ENCODE measurements at regions not wholly inside any gene's neighbourhood (a gene's known extent, or its start where the extent isn't known, plus 50 kb on each side); places are given as distances from the start of the nearest gene placed in this dataset.

DNA sequence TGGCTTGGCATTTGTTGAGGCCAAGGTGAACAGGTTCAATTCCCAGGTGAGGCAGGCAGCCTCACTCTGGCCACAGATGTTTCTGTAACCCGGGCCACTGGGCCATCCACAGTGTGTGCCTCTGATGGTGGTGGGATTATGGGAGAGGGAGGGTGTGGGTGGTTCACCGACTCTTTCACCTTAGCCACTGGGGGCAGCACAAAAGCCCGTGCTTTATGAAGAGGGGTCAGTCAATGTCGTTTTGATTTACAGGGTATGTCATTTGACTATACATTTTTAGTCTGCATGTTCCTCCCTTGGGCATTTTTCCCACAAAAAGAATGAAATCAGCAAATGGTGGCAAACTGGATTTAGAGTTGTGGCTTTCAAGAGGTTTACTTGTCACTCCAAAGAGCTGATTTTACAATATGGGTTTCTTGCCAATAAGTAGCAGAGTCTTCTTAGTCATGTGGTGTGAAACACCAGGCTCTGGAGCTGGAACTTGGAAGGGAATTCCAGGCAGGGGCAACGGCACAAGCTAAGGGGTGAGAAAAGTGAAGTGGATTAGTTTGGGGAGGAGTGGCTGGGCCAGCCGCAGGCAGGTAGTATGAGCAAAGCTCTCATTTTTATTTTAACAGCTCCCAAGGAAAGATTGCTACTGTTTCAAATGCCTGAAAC, 217.8 kb upstream of the ZBED5 start (continued):
- TF ChIP-seq BHLHE40 (IDR thresholded peaks at IDR 0.05; ENCODE audit: borderline replicate concordance in 1 of 2, low read depth in 2 of 2, low read length in 1 of 2): no peak

DNA sequence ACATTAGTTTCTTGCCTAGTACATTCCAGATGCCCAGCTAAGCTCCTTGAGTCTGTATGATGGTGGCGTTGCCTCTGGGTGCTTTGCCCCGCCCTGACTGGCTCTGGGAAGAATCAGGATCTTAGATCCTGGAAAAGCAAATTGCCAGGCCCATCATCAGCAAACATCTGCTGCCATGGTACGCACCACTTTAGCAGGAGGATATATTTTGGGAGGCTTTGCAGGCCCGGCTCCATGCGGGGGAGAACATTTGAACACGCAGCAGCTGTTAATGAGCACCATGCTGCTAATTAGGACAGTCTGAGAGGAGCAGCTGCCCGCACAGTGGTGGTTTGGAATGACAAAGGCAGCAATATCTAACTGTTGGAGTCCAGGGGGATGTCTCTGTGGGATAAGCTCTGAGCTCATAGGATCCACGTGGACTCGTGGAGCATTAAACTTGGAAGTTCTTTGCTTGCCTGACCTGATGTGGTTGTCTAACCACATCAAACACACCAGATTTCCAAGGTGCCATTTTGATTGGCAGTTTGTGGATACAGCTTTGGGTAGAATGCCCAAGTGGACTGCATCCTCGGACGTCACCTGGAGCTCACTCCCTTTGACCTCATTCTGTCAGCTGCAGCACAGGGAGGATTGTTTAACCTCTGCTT, 217.0 kb upstream of the ZBED5 start:
- POLR2A ChIA-PET: interaction anchor here (0.6 kb wide), 1 partner anchor 57 kb away, joined by 3 read pairs; no protein-coding TSS in a partner anchor
- SMC1A ChIA-PET (ENCODE audit: uncharacterized antibody, unreplicated experiment): interaction anchor here (1.5 kb wide), 1 partner anchor 47 kb away, joined by 4 read pairs; no protein-coding TSS in a partner anchor
- in situ Hi-C loops (cut with MboI) (no loop called here), intact Hi-C loops (cut with micrococcal nuclease; ENCODE audit: unreplicated experiment) (no loop called here)
- RAD21 ChIA-PET (ENCODE audit: unreplicated experiment): no interaction called here
- 20% methylated on average over 11 of the region's 11 CpGs for WGBS (ENCODE audit: insufficient coverage, insufficient replicate concordance, low lambda C conversion rate, missing lambda C conversion rate)
- Histone ChIP-seq H2AFZ (ENCODE audit: control insufficient read depth, low read depth, low read length) (no peak overlapping the region), H3K36me3 (ENCODE audit: control insufficient read depth in 2 of 2, insufficient read depth in 2 of 2, low read length in 1 of 2) (no peaks in the 10 kb centered on the region), H3K9me3 (replicated peaks; ENCODE audit: control insufficient read depth, insufficient read depth, low read length) (no peaks in the 10 kb centered on the region), H3K79me2 (ENCODE audit: control insufficient read depth, insufficient read depth, low read length) (no peaks in the 10 kb centered on the region), H3K4me2 (ENCODE audit: control insufficient read depth, insufficient read depth) (no peak overlapping the region), H3K27me3 (replicated peaks in 1 of 2; ENCODE audit: control insufficient read depth in 2 of 2, insufficient read depth in 2 of 2, low read length in 1 of 2) (no peaks in the 10 kb centered on the region; a peak in 2 of 4 replicates), H3K4me3 (no peak overlapping the region), H3K9ac (ENCODE audit: control insufficient read depth, insufficient read depth, low read length) (no peak overlapping the region), H3K4me1 (ENCODE audit: control insufficient read depth, insufficient read depth, low read length) (no peaks in the 10 kb centered on the region), H3K27ac (ENCODE audit: control insufficient read depth, insufficient read depth) (no peak overlapping the region), H4K20me1 (ENCODE audit: control insufficient read depth, insufficient read depth) (no peaks in the 10 kb centered on the region)
- DNase-seq (ENCODE audit: low read depth, low spot score) (no peak), FAIRE-seq (no peak), ATAC-seq (no peak)
- no TSS peak for BruUV-seq (replicated peaks)
- CTCF ChIA-PET: interaction anchor here (1.1 to 1.4 kb wide), 2 partner anchors 47 to 282 kb away, joined by 3 read pairs; no protein-coding TSS in a partner anchor
- TF ChIP-seq, protein P1, sequence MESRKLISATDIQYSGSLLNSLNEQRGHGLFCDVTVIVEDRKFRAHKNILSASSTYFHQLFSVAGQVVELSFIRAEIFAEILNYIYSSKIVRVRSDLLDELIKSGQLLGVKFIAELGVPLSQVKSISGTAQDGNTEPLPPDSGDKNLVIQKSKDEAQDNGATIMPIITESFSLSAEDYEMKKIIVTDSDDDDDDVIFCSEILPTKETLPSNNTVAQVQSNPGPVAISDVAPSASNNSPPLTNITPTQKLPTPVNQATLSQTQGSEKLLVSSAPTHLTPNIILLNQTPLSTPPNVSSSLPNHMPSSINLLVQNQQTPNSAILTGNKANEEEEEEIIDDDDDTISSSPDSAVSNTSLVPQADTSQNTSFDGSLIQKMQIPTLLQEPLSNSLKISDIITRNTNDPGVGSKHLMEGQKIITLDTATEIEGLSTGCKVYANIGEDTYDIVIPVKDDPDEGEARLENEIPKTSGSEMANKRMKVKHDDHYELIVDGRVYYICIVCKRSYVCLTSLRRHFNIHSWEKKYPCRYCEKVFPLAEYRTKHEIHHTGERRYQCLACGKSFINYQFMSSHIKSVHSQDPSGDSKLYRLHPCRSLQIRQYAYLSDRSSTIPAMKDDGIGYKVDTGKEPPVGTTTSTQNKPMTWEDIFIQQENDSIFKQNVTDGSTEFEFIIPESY (IDR thresholded peaks at IDR 0.05): no peak
- no peak for TF ChIP-seq TARDBP (IDR thresholded peaks at IDR 0.05; ENCODE audit: borderline replicate concordance)
- TF ChIP-seq MEF2A (IDR thresholded peaks at IDR 0.05; ENCODE audit: insufficient read depth, low read depth, low read length): no peak
- no peak for TF ChIP-seq SMARCA5 (IDR thresholded peaks at IDR 0.05)
- TF ChIP-seq ESRRA (IDR thresholded peaks at IDR 0.05; ENCODE audit: low read length): no peak
- TF ChIP-seq MXI1 (IDR thresholded peaks at IDR 0.05; ENCODE audit: low read depth, low read length): no peak
- TF ChIP-seq SIN3A (IDR thresholded peaks at IDR 0.05; ENCODE audit: low read depth, low read length): no peak
- no peak for TF ChIP-seq RAD51 (IDR thresholded peaks at IDR 0.05)
- no peak for TF ChIP-seq CBFB (IDR thresholded peaks at IDR 0.05; ENCODE audit: low read depth)
- TF ChIP-seq, protein P2, sequence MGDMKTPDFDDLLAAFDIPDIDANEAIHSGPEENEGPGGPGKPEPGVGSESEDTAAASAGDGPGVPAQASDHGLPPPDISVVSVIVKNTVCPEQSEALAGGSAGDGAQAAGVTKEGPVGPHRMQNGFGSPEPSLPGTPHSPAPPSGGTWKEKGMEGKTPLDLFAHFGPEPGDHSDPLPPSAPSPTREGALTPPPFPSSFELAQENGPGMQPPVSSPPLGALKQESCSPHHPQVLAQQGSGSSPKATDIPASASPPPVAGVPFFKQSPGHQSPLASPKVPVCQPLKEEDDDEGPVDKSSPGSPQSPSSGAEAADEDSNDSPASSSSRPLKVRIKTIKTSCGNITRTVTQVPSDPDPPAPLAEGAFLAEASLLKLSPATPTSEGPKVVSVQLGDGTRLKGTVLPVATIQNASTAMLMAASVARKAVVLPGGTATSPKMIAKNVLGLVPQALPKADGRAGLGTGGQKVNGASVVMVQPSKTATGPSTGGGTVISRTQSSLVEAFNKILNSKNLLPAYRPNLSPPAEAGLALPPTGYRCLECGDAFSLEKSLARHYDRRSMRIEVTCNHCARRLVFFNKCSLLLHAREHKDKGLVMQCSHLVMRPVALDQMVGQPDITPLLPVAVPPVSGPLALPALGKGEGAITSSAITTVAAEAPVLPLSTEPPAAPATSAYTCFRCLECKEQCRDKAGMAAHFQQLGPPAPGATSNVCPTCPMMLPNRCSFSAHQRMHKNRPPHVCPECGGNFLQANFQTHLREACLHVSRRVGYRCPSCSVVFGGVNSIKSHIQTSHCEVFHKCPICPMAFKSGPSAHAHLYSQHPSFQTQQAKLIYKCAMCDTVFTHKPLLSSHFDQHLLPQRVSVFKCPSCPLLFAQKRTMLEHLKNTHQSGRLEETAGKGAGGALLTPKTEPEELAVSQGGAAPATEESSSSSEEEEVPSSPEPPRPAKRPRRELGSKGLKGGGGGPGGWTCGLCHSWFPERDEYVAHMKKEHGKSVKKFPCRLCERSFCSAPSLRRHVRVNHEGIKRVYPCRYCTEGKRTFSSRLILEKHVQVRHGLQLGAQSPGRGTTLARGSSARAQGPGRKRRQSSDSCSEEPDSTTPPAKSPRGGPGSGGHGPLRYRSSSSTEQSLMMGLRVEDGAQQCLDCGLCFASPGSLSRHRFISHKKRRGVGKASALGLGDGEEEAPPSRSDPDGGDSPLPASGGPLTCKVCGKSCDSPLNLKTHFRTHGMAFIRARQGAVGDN (IDR thresholded peaks at IDR 0.05): no peak
- TF ChIP-seq, protein P3, sequence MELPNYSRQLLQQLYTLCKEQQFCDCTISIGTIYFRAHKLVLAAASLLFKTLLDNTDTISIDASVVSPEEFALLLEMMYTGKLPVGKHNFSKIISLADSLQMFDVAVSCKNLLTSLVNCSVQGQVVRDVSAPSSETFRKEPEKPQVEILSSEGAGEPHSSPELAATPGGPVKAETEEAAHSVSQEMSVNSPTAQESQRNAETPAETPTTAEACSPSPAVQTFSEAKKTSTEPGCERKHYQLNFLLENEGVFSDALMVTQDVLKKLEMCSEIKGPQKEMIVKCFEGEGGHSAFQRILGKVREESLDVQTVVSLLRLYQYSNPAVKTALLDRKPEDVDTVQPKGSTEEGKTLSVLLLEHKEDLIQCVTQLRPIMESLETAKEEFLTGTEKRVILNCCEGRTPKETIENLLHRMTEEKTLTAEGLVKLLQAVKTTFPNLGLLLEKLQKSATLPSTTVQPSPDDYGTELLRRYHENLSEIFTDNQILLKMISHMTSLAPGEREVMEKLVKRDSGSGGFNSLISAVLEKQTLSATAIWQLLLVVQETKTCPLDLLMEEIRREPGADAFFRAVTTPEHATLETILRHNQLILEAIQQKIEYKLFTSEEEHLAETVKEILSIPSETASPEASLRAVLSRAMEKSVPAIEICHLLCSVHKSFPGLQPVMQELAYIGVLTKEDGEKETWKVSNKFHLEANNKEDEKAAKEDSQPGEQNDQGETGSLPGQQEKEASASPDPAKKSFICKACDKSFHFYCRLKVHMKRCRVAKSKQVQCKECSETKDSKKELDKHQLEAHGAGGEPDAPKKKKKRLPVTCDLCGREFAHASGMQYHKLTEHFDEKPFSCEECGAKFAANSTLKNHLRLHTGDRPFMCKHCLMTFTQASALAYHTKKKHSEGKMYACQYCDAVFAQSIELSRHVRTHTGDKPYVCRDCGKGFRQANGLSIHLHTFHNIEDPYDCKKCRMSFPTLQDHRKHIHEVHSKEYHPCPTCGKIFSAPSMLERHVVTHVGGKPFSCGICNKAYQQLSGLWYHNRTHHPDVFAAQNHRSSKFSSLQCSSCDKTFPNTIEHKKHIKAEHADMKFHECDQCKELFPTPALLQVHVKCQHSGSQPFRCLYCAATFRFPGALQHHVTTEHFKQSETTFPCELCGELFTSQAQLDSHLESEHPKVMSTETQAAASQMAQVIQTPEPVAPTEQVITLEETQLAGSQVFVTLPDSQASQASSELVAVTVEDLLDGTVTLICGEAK (IDR thresholded peaks at IDR 0.05; ENCODE audit: borderline replicate concordance): no peak
